ENCODE measurements at regions not wholly inside any gene's neighbourhood (a gene's known extent, or its start where the extent isn't known, plus 50 kb on each side); places are given as distances from the start of the nearest gene placed in this dataset.

GRCh38 chr5:82614706-82615105 lies 336.6 kb upstream of the RPS23 start:
- no peaks in the 10 kb centered on the region for H3K36me3 ChIP-seq
- intact Hi-C loops (cut with DNase I) = no loop called here
- H3K4me1 ChIP-seq = no peaks in the 10 kb centered on the region
- H3K4me3 ChIP-seq = no peak overlapping the region
- H3K27me3 ChIP-seq = no peaks in the 10 kb centered on the region
- ATAC-seq (no peak), DNase-seq (no peak)
- H3K9me3 ChIP-seq = peaks cover 0 to 4% (median 0%) of the 10 kb centered on the region in 12 donors
- WGBS, 4 donors = 76 to 87% (median 81%) methylated on average over 3 of the region's 3 CpGs
- TF ChIP-seq, protein P1, sequence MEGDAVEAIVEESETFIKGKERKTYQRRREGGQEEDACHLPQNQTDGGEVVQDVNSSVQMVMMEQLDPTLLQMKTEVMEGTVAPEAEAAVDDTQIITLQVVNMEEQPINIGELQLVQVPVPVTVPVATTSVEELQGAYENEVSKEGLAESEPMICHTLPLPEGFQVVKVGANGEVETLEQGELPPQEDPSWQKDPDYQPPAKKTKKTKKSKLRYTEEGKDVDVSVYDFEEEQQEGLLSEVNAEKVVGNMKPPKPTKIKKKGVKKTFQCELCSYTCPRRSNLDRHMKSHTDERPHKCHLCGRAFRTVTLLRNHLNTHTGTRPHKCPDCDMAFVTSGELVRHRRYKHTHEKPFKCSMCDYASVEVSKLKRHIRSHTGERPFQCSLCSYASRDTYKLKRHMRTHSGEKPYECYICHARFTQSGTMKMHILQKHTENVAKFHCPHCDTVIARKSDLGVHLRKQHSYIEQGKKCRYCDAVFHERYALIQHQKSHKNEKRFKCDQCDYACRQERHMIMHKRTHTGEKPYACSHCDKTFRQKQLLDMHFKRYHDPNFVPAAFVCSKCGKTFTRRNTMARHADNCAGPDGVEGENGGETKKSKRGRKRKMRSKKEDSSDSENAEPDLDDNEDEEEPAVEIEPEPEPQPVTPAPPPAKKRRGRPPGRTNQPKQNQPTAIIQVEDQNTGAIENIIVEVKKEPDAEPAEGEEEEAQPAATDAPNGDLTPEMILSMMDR (IDR thresholded peaks at IDR 0.05) = no peak
- TF ChIP-seq POLR2A (IDR thresholded peaks at IDR 0.05) = no peak
- no peak overlapping the region for H3K27ac ChIP-seq

DNA sequence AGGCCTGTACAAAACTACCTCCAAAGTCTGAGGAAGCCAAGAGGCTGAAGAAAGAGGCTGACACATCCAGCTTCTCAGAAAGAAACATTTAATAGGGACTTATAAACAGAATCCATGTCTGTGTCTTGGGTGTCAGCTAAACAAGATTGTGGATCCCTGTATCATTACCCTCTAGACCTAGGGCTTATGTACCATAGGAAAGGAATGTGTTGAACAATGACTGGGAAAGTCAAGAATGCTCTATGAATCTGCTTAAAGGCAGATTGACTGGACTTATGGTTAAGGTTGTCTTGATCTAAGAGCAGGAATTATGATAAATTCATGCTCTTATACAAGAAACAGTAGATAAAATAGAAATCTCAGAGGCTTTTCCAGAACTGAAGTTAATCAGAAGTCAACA lies 335.7 kb upstream of the RPS23 start:
- H3K4me1 ChIP-seq = no peaks in the 10 kb centered on the region
- no peaks in the 10 kb centered on the region for H3K36me3 ChIP-seq
- no peak for ATAC-seq
- no peak overlapping the region for H3K27ac ChIP-seq
- no peaks in the 10 kb centered on the region for H3K27me3 ChIP-seq
- intact Hi-C loops (cut with DNase I) = no loop called here
- TF ChIP-seq POLR2A (IDR thresholded peaks at IDR 0.05) = no peak
- TF ChIP-seq, protein P1 (IDR thresholded peaks at IDR 0.05) = no peak
- no peak overlapping the region for H3K4me3 ChIP-seq
- peaks cover 0 to 7% (median 0%) of the 10 kb centered on the region in 12 donors for H3K9me3 ChIP-seq
- DNase-seq = no peak

DNA sequence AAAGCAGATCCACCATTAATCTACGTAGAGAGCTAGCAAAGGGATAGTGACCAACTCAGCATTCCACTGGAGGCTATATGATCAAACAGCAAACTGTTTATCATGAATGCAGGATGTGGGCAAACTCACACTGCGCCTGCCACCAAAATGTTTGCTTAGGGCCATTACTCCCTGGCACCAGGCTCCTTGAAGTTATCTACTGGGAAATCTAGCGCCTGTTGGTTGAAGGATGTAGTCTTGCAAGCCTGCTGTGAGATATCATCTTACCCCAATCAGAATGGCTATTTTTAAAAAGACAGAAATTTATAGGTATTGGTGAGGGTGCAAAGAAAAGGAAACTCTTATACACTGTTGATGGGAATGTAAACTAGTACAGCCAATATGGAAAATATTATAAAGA lies 332.5 kb upstream of the RPS23 start:
- 91 to 93% (median 92%) methylated on average over 3 of the region's 3 CpGs for WGBS, 4 donors
- DNase-seq (no peak), ATAC-seq (no peak)
- Histone ChIP-seq H3K4me3 (no peak overlapping the region), H3K36me3 (no peaks in the 10 kb centered on the region), H3K9me3 (peaks cover 0 to 24% (median 7%) of the 10 kb centered on the region in 12 donors), H3K27me3 (no peaks in the 10 kb centered on the region), H3K4me1 (no peaks in the 10 kb centered on the region), H3K27ac (no peak overlapping the region)
- no peak for TF ChIP-seq POLR2A (IDR thresholded peaks at IDR 0.05)
- TF ChIP-seq, protein P1 (IDR thresholded peaks at IDR 0.05) = no peak
- intact Hi-C loops (cut with DNase I) = no loop called here

DNA sequence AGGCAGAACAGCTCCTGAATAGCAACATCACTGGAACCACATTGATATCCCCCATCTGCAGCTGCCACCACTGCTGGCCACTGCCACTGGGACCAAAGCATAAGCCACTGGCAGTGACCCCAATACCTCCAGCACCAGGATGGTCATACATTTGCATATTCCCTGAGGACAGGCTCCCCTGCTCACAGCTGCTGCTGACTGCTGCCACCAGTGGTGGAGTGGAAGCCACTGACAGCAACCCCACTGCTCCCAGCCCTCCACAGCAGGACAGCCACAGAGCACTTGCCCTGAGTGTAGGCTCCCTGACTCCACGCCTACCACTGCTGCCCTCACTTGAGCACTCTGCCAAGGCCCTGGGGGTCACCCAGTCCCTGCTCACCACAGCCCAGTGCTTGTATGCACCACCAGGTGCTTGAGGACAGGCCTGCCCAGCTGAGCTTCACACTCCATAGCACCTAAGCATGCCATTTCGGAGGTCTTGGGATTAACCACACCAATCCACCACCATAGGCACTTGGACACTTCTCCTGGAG lies 327.4 kb upstream of the RPS23 start:
- intact Hi-C loops (cut with DNase I) = no loop called here
- Histone ChIP-seq H3K4me3 (no peak overlapping the region), H3K27ac (no peak overlapping the region), H3K36me3 (no peaks in the 10 kb centered on the region), H3K4me1 (no peaks in the 10 kb centered on the region), H3K27me3 (no peaks in the 10 kb centered on the region), H3K9me3 (peaks cover 0 to 20% (median 7%) of the 10 kb centered on the region in 12 donors)
- DNase-seq = no peak
- WGBS, 4 donors = 73 to 97% (median 85%) methylated on average over 2 of the region's 2 CpGs
- no peak for ATAC-seq
- TF ChIP-seq, protein P1 (IDR thresholded peaks at IDR 0.05) = no peak
- TF ChIP-seq POLR2A (IDR thresholded peaks at IDR 0.05) = no peak
